ENCODE measurements at regions not wholly inside any gene's neighbourhood (a gene's known extent, or its start where the extent isn't known, plus 50 kb on each side); places are given as distances from the start of the nearest gene placed in this dataset.

DNA sequence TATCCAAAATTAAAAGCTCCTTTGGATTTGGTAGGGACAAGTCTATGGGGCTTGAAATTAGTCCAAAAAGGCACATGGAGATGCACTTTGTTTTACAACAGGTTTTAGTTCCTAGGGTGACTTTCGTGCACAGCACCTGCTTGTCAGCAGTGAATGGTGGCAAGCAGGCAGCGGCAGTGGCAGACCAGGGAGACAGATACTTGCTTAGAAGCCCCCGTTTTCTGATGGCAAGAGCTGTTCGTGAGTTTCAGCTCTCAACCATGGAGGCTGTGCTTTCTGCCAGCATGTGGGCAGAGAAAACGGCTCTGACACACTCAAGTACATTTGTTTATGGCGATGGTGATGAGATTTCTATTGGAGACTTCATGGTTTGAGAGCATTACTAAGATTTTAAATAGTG, 61.7 kb upstream of the SHH start:
- 100% methylated on average over 1 of the region's 6 CpGs for WGBS (ENCODE audit: insufficient coverage, low lambda C conversion rate)

GRCh38 chr7:155872678-155873369, 60.6 kb upstream of the SHH start:
- no peak for DNase-seq
- Histone ChIP-seq H3K9me3 (ENCODE audit: control insufficient read depth, low read depth, low read length) (no peaks in the 10 kb centered on the region), H3K36me3 (ENCODE audit: control insufficient read depth, insufficient read depth, low read length) (no peaks in the 10 kb centered on the region), H3K27ac (ENCODE audit: low read length) (no peak overlapping the region), H3K4me1 (ENCODE audit: control insufficient read depth, insufficient read depth, low read length) (peaks cover 2% of the 10 kb centered on the region), H3K4me3 (ENCODE audit: low read length) (no peak overlapping the region), H3K27me3 (ENCODE audit: control insufficient read depth, insufficient read depth, low read length) (peaks cover 2% of the 10 kb centered on the region)
- 80% methylated on average over 2 of the region's 15 CpGs for WGBS (ENCODE audit: insufficient coverage, low lambda C conversion rate)

More for the DNA sequence above, 61.7 kb upstream of the SHH start:
- H3K4me3 ChIP-seq (ENCODE audit: low read length), result no peak overlapping the region
- no peaks in the 10 kb centered on the region for H3K4me1 ChIP-seq (ENCODE audit: control insufficient read depth, insufficient read depth, low read length)
- no peaks in the 10 kb centered on the region for H3K9me3 ChIP-seq (ENCODE audit: control insufficient read depth, low read depth, low read length)
- no peaks in the 10 kb centered on the region for H3K36me3 ChIP-seq (ENCODE audit: control insufficient read depth, insufficient read depth, low read length)
- no peak overlapping the region for H3K27ac ChIP-seq (ENCODE audit: low read length)
- no peak for DNase-seq
- peaks cover 2% of the 10 kb centered on the region for H3K27me3 ChIP-seq (ENCODE audit: control insufficient read depth, insufficient read depth, low read length)

- Histone ChIP-seq H3K27ac (ENCODE audit: low read length) (no peak overlapping the region), H3K4me1 (ENCODE audit: control insufficient read depth, insufficient read depth, low read length) (peaks cover 6% of the 10 kb centered on the region), H3K36me3 (ENCODE audit: control insufficient read depth, insufficient read depth, low read length) (no peaks in the 10 kb centered on the region), H3K27me3 (ENCODE audit: control insufficient read depth, insufficient read depth, low read length) (peaks cover 2% of the 10 kb centered on the region), H3K4me3 (ENCODE audit: low read length) (no peak overlapping the region), H3K9me3 (ENCODE audit: control insufficient read depth, low read depth, low read length) (no peaks in the 10 kb centered on the region)
- no peak for DNase-seq
- 100% methylated on average over 2 of the region's 7 CpGs for WGBS (ENCODE audit: insufficient coverage, low lambda C conversion rate)
Observed at GRCh38 chr7:155871211-155871610, 58.9 kb upstream of the SHH start.

- Histone ChIP-seq H3K27me3 (ENCODE audit: control insufficient read depth, insufficient read depth, low read length) (peaks cover 2% of the 10 kb centered on the region), H3K4me3 (ENCODE audit: low read length) (no peak overlapping the region), H3K9me3 (ENCODE audit: control insufficient read depth, low read depth, low read length) (no peaks in the 10 kb centered on the region), H3K4me1 (ENCODE audit: control insufficient read depth, insufficient read depth, low read length) (peaks cover 6% of the 10 kb centered on the region), H3K27ac (ENCODE audit: low read length) (no peak overlapping the region), H3K36me3 (ENCODE audit: control insufficient read depth, insufficient read depth, low read length) (no peaks in the 10 kb centered on the region)
- DNase-seq, result no peak
- WGBS (ENCODE audit: insufficient coverage, low lambda C conversion rate), result 20% methylated on average over 1 of the region's 16 CpGs
Observed at GRCh38 chr7:155870334-155871180, 58.3 kb upstream of the SHH start.

GRCh38 chr7:155869784-155870076, 57.5 kb upstream of the SHH start:
- no peaks in the 10 kb centered on the region for H3K9me3 ChIP-seq (ENCODE audit: control insufficient read depth, low read depth, low read length)
- no peaks in the 10 kb centered on the region for H3K36me3 ChIP-seq (ENCODE audit: control insufficient read depth, insufficient read depth, low read length)
- peaks cover 6% of the 10 kb centered on the region for H3K4me1 ChIP-seq (ENCODE audit: control insufficient read depth, insufficient read depth, low read length)
- no peak overlapping the region for H3K27ac ChIP-seq (ENCODE audit: low read length)
- H3K4me3 ChIP-seq (ENCODE audit: low read length), result no peak overlapping the region
- peaks cover 2% of the 10 kb centered on the region for H3K27me3 ChIP-seq (ENCODE audit: control insufficient read depth, insufficient read depth, low read length)
- no CpG with 5 or more reads among the region's 13 CpGs for WGBS (ENCODE audit: insufficient coverage, low lambda C conversion rate)
- no peak for DNase-seq

DNA sequence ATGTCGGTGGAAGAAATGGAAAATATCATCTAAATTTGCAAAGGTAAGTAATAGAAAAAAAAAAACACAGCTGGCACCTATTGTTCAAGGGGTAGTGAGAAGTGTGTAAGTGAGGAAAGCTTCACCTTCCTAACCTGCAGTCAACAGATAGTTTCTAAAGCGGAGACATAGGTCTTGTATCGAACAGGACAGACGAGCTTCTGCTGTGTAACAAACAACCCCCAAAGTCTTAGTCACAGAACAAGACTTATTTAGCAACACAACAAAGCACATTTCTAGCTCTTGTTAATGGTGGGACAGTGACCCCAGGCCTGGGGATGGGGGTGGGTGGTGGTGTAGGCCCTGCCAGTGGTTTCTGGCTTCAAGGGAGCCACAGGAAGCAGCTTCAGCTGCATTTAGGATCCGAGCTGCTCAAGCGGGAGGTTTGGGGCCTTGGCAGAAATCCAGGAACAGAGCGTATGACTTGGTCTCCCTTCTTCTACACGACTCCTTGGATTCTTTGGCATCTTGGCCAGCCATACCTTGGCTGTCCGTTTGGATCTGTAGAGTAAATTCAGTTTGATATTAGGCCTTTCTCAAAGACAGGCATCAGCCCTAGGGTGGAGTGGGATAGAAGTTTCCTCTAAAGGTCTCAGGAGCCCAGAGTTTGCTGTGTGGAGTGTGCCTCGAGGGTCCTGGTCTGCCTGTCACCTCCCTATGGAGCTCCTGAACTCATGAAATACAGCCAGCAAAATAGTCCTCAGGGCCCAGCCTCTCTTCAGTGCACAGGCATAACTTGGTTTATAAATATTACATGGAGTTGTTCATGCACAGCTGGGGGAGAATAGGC, 56.9 kb upstream of the SHH start:
- peaks cover 6% of the 10 kb centered on the region for H3K4me1 ChIP-seq (ENCODE audit: control insufficient read depth, insufficient read depth, low read length)
- peaks cover 2% of the 10 kb centered on the region for H3K27me3 ChIP-seq (ENCODE audit: control insufficient read depth, insufficient read depth, low read length)
- H3K27ac ChIP-seq (ENCODE audit: low read length), result no peak overlapping the region
- no peak overlapping the region for H3K4me3 ChIP-seq (ENCODE audit: low read length)
- no peak for DNase-seq
- no peaks in the 10 kb centered on the region for H3K9me3 ChIP-seq (ENCODE audit: control insufficient read depth, low read depth, low read length)
- H3K36me3 ChIP-seq (ENCODE audit: control insufficient read depth, insufficient read depth, low read length), result no peaks in the 10 kb centered on the region
- WGBS (ENCODE audit: insufficient coverage, low lambda C conversion rate), result 100% methylated on average over 1 of the region's 10 CpGs

GRCh38 chr7:155867734-155868400, 55.6 kb upstream of the SHH start:
- Histone ChIP-seq H3K27ac (ENCODE audit: low read length) (no peak overlapping the region), H3K9me3 (ENCODE audit: control insufficient read depth, low read depth, low read length) (no peaks in the 10 kb centered on the region), H3K4me3 (ENCODE audit: low read length) (no peak overlapping the region), H3K27me3 (ENCODE audit: control insufficient read depth, insufficient read depth, low read length) (no peaks in the 10 kb centered on the region), H3K4me1 (ENCODE audit: control insufficient read depth, insufficient read depth, low read length) (peaks cover 6% of the 10 kb centered on the region), H3K36me3 (ENCODE audit: control insufficient read depth, insufficient read depth, low read length) (no peaks in the 10 kb centered on the region)
- WGBS (ENCODE audit: insufficient coverage, low lambda C conversion rate), result no CpG with 5 or more reads among the region's 6 CpGs
- no peak for DNase-seq

GRCh38 chr7:155867280-155867679, 55.0 kb upstream of the SHH start:
- Histone ChIP-seq H3K4me1 (ENCODE audit: control insufficient read depth, insufficient read depth, low read length) (peaks cover 6% of the 10 kb centered on the region), H3K4me3 (ENCODE audit: low read length) (no peak overlapping the region), H3K27ac (ENCODE audit: low read length) (no peak overlapping the region), H3K27me3 (ENCODE audit: control insufficient read depth, insufficient read depth, low read length) (no peaks in the 10 kb centered on the region), H3K36me3 (ENCODE audit: control insufficient read depth, insufficient read depth, low read length) (no peaks in the 10 kb centered on the region), H3K9me3 (ENCODE audit: control insufficient read depth, low read depth, low read length) (no peaks in the 10 kb centered on the region)
- WGBS (ENCODE audit: insufficient coverage, low lambda C conversion rate), result 14% methylated on average over 1 of the region's 3 CpGs
- peak in 1 of 2 donors; percentile 49 for DNase-seq

- peak in 1 of 2 donors; percentile 33 for DNase-seq
- WGBS (ENCODE audit: insufficient coverage, low lambda C conversion rate), result no CpG with 5 or more reads among the region's 19 CpGs
- H3K4me3 ChIP-seq (ENCODE audit: low read length), result no peak overlapping the region
- no peak overlapping the region for H3K27ac ChIP-seq (ENCODE audit: low read length)
- H3K36me3 ChIP-seq (ENCODE audit: control insufficient read depth, insufficient read depth, low read length), result no peaks in the 10 kb centered on the region
- peaks cover 11% of the 10 kb centered on the region for H3K4me1 ChIP-seq (ENCODE audit: control insufficient read depth, insufficient read depth, low read length)
- H3K9me3 ChIP-seq (ENCODE audit: control insufficient read depth, low read depth, low read length), result no peaks in the 10 kb centered on the region
- H3K27me3 ChIP-seq (ENCODE audit: control insufficient read depth, insufficient read depth, low read length), result no peaks in the 10 kb centered on the region
Observed at GRCh38 chr7:155865830-155866525, 53.7 kb upstream of the SHH start.
